GM18508 (cell line): ENCODE measurements at regions not wholly inside any gene's neighbourhood (a gene's known extent, or its start where the extent isn't known, plus 50 kb on each side); places are given as distances from the start of the nearest gene placed in this dataset.
"Not testable (repeated sequence)": the region's sequence is repeated elsewhere in the genome, so short reads cannot be mapped to it uniquely, and the experiment has no call there.

ENCODE experiments used
- ATAC-seq: cut with Tn5 transposase; IDR thresholded peaks from one replicate; pipeline ENCODE4 v1.9.1; 2021; ENCODE audit warnings: moderate number of reproducible peaks; ENCODE audit not compliant: insufficient read depth, unreplicated experiment

DNA sequence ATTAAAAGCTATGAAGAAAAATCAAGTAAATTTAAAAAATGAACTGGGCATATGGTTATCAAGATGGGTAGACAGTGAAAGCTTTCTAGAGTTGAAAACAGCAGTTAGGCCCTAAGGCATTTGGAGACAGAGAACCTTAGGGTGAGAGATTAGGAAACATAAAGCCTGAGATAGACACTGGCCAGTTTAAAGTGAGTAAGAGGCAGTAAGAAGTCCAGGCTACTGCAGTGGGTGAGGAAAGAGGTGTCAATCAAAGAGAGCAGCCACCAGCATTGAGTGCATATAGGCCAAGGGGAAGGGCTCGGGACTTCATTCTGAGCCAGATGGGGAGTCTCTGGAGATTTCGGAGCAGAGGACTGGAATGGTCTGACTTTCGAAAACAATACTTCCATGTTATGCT lies 1360.5 kb upstream of the ADGRL4 start:
- ATAC-seq: no peak

DNA sequence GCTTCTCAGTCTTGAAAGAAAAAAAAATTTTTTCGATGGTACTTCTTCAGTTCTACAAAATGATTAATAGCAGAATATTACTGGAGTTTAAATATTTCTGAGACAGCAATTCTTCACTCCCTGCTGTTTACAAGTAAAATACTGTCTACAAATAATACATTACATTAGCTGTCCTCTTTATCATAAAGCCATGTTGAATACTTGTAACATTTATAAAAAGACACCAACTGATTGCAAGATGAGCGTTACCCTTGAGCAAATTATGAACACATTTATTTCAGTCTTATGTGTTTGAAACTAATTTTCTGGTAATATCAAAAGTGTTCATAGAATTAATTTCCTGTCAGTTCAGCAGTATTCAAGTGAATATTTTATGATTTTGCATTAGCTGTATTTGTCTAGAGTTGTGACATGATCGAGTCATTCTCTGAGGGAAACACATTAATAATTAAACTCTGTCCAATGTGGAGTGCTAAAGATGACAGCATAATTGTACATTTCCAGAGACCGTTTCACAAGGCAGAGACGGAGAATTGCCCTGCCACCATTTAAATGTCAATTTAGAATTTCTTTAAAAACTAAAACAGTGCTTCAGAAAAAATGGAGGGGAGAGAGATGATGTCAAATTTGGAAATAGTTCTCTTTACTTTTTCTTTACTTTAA lies 1359.0 kb upstream of the ADGRL4 start:
- ATAC-seq: no peak

GRCh38 chr1:80363689-80364475 lies 1357.4 kb upstream of the ADGRL4 start:
- ATAC-seq: no peak

- ATAC-seq: no peak
These were observed 1353.1 kb upstream of the ADGRL4 start for GRCh38 chr1:80359666-80360065.

- no peak for ATAC-seq
These were observed 1342.7 kb upstream of the ADGRL4 start for GRCh38 chr1:80349218-80349617.

GRCh38 chr1:80341021-80341420 lies 1334.5 kb upstream of the ADGRL4 start:
- no peak for ATAC-seq

DNA sequence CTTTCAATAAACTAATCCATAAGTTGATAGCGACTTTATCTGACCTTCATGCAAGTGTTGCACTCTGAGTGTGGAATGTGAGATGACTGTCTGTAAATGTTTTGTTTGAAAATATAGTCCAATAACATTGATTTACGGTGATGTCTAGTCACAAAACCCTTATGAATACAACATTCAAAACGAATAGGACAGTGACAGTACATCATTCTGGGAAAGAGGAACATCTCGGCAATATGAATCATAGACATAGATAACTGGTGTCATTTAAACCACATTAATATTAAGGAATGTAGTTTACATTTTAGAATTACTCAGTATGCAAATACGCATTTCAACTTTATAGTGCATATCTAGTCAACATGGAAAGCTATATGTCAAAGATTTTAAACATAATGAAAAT lies 1311.6 kb upstream of the ADGRL4 start:
- no peak for ATAC-seq

DNA sequence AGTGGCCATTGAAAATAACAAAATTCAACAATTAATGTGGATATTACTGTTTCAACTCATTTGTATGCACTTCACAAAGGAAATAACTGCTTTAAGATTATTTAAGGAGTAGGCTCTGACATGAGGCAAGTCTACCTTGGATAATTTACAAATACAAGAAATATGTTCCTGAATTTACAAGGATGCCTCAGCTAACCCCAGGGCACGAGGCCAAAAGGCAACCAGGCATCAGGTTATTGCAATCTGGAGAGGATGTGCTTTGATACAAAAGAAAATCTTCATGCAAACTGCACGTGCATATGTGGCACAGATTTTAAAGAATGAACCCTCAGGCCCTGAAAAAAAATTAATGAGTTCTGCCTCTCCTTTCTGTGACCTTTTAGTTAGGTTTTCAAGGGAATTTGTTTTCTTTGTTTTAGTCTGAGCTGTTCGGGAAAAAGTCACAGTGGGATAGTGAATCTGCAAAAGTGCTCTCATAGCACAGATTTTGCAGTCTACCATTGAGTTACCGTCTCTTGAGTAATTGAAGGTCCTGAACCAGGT lies 1304.2 kb upstream of the ADGRL4 start:
- no peak for ATAC-seq

- no peak for ATAC-seq
These were observed 1298.9 kb upstream of the ADGRL4 start for GRCh38 chr1:80305466-80305865.

- ATAC-seq: no peak
These were observed 1287.3 kb upstream of the ADGRL4 start for GRCh38 chr1:80293818-80294217.

- not testable (repeated sequence) for ATAC-seq
These were observed 1282.2 kb upstream of the ADGRL4 start for GRCh38 chr1:80288750-80289149.

- ATAC-seq: no peak
These were observed 1276.0 kb upstream of the ADGRL4 start for GRCh38 chr1:80282536-80282935.

DNA sequence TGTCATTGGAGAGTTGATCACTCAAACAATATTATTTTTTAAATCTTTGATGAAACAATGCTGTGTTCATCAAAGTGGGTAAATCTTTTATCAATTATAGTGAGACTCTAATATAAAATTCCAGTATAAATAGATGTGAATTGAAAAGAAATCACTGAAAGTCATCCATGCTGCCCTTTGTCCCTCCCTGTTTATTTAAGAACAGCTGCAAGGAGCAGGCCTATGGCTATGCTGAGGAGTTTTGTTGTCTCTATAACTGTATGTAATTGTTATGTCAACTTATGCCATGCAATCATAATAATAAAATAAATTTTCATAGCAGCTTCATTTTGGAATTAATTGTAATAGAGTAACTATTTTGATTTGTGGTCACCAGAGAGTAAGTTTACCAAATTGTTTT lies 1272.4 kb upstream of the ADGRL4 start:
- no peak for ATAC-seq

- ATAC-seq: no peak
These were observed 1267.7 kb upstream of the ADGRL4 start for GRCh38 chr1:80274256-80274655.

DNA sequence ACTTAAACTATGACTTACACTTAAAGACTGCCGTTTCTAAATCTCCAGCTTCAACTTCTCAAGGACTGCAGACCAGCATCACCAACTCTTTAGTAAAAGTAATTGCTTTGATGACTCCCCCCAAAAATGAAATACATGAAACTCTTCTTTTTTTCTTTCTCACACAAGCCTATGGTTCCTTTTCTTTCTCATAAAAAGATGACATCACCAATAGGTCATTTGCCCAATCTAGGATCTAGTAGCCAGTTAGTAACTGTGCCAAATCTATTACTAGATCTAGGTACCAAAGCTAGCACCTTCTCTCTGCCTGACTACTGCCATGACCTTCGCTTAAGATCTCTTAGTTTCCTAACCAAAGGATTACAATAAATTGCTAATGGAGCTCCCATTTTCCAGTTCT lies 1266.0 kb upstream of the ADGRL4 start:
- ATAC-seq: no peak

- no peak for ATAC-seq
These were observed 1252.1 kb upstream of the ADGRL4 start for GRCh38 chr1:80258659-80259058.

GRCh38 chr1:80251591-80251990 lies 1245.1 kb upstream of the ADGRL4 start:
- ATAC-seq: no peak

- ATAC-seq: no peak
These were observed 1244.6 kb upstream of the ADGRL4 start for GRCh38 chr1:80251171-80251570.

- ATAC-seq: no peak
These were observed 1244.1 kb upstream of the ADGRL4 start for GRCh38 chr1:80250573-80251168.

DNA sequence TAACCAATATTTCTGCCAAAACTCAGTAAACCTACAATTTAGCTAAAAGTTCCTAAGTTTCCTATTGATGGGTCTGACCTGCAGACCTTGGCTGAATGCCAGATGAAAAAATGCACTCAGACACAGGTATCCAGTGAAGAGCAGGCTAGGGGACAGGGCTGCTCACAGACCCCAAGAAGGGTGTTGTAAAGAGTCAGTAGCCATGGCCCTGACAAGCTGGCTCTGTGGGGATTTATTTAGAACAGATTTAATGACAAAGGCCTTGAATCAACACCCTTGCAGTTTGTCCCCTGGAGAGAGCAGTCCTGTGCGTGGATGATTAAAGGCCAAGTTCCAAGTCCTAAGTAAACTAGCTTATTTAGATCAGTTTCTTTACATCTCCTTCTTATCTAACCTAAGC lies 1243.2 kb upstream of the ADGRL4 start:
- ATAC-seq: no peak

DNA sequence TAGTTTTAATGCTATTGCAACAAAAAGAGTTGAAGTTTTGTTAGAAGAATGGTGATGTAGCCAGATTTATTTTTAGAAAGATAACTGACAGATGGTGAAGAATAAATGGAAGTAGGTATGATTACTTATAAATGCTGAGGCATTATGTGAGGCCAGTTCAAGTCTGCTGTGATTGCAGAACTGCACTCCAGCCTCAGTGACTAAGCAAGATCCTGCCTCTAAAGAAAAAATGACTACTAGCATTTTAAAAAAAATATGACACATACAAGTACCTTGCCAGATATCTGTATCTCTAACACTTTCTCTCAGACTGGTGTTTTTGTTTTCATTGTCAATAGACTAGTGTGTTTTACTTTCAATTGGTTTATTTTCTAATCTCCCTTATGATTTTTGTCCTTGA lies 1242.4 kb upstream of the ADGRL4 start:
- ATAC-seq: no peak
